GM20000 (cell line): ENCODE measurements at regions not wholly inside any gene's neighbourhood (a gene's known extent, or its start where the extent isn't known, plus 50 kb on each side); places are given as distances from the start of the nearest gene placed in this dataset.

Experiments used
- DNase-seq: peaks from one replicate; pipeline ENCODE4 v3.0.0; 2012; ENCODE audit warnings: low spot score
- TF ChIP-seq, protein P1 (sequence below): IDR thresholded peaks from 2 replicates; pipeline ENCODE4 v1.5.1; 2012; ENCODE audit warnings: mild to moderate bottlenecking, control low read depth; ENCODE audit errors: extremely low read depth, missing control alignments

DNA sequence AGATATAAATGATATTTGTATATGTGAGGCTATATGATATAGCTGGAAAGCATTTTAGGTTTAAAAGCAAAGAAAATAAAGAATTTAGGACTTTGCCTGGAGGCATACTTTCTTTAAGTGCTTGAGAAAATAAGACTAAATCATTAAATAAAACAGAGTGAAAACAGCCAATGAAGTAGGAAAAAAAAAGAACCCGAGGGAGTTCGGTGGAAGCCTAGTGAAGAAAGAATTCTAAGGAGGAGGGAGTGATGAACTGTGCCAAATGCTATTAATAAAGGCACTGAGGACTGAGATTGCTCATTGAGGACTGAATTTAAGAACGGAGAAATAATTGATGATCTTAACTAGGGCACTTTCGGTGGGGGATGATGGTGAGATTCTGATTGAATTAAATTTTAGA lies 573.5 kb downstream of the DSC3 start:
- TF ChIP-seq, protein P1, sequence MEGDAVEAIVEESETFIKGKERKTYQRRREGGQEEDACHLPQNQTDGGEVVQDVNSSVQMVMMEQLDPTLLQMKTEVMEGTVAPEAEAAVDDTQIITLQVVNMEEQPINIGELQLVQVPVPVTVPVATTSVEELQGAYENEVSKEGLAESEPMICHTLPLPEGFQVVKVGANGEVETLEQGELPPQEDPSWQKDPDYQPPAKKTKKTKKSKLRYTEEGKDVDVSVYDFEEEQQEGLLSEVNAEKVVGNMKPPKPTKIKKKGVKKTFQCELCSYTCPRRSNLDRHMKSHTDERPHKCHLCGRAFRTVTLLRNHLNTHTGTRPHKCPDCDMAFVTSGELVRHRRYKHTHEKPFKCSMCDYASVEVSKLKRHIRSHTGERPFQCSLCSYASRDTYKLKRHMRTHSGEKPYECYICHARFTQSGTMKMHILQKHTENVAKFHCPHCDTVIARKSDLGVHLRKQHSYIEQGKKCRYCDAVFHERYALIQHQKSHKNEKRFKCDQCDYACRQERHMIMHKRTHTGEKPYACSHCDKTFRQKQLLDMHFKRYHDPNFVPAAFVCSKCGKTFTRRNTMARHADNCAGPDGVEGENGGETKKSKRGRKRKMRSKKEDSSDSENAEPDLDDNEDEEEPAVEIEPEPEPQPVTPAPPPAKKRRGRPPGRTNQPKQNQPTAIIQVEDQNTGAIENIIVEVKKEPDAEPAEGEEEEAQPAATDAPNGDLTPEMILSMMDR: no peak
- no peak for DNase-seq

DNA sequence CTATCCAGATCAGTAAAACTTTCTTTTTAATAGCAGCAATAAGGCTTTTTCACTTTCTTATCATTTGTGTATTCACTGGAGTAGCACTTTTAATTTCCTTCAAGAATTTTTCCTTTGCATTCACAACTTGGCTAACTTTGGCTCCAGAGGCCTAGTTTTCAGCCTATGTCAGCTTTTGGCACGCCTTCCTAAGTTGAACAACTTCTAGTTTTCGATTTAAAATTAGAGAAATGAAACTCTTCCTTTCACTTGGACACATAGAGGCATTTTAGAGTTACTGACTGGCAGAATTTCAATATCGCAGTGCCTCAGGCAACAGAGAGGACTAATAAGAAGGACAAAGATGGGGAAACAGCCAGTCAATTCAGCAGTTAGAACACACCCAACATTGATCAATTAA lies 577.4 kb downstream of the DSC3 start:
- DNase-seq: no peak
- TF ChIP-seq, protein P1: no peak

DNA sequence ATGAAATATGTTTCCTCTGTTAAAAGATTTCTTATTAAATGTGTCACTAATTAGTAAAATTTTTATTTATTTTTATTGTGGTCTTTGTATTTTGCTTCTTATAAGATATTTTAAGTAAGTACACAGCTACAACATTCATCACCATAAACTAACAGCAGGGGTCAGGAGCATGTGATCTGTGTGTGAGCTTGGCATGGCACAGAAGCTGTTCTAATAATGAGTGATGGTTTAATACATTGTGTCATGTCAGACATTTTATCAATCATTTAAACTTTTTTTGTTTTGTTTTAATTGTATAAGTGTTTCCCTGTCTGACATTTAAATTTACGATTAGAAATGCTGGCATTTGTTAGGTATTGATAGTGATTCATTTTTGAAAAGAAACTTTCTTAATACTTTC lies 585.4 kb downstream of the DSC3 start:
- TF ChIP-seq, protein P1: no peak
- DNase-seq: no peak

DNA sequence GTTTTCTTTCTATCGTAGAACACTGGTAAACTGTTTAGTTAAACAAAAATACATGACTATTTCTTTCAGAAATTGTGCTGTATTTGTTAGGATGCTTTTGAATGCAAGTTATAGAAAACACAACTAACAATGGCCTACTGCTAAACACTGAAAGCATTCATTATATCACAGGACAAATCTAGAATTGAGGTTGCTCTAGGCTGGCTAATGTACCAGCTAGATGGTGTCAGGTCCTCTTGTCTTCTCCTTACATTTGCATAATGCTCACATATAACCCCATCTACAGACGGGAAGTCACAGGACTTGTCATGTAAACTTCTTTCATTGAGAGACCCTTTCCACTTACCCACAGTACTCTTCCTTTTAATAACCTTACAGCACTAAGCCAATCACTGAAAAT lies 586.8 kb downstream of the DSC3 start:
- DNase-seq: no peak
- TF ChIP-seq, protein P1: no peak

DNA sequence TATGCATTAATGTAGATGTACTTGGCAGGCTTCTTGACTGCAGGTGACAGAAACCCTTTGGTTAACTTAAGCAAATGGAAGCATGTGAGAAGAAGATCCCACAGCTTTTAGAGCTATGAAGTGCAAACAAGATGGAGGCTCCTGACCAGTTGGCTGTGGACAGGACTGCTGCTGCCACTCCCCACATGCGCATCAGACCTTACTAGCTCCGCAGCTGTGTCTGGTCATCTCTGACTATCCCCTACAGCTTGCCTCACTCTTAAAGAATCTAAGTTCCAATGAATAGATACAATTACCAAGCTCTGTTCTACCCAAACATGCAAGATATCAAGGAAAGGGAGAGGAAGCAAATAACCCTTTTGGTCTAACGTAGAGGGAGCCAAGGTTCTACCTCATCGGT lies 587.6 kb downstream of the DSC3 start:
- no peak for DNase-seq

DNA sequence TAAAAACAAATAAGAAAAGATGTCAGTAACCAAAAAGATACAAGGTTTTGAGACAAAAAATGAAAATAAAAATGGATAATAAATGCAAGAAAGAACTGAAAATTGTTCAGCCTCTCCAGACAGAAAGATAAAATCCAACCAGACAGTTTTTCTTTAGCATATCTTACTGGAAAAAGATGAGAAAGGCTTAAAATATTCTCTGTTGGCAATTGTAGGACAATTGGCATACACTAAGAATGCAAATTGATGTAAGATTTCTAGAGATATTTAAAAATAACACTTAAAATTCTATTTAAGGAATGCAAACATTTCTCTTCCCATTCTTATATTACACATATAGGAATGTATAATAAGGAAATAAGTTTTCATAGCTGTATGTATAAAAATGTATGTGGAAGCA lies 590.6 kb downstream of the DSC3 start:
- no peak for DNase-seq
- TF ChIP-seq, protein P1: no peak

More for the DNA sequence above, 587.6 kb downstream of the DSC3 start:
- TF ChIP-seq, protein P1: no peak

DNA sequence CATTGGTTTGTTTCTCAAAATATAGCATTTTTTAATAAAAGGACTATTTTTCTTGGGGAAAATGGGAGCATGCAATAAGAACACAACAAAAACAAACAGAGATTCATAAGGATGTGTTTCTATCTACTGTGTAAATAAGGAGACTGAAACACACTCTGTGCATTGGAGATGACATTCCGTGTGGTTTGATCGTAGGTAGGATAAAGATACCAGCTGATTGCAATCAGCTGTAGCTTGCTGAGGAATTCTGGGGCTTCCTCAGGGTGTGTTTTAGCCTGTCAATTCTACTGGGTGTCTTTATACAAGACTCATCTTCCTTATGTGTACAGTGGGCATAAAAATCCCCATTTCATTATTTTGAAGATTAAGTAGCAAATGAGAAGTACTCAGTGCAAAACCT lies 591.6 kb downstream of the DSC3 start:
- TF ChIP-seq, protein P1: no peak
- DNase-seq: no peak

DNA sequence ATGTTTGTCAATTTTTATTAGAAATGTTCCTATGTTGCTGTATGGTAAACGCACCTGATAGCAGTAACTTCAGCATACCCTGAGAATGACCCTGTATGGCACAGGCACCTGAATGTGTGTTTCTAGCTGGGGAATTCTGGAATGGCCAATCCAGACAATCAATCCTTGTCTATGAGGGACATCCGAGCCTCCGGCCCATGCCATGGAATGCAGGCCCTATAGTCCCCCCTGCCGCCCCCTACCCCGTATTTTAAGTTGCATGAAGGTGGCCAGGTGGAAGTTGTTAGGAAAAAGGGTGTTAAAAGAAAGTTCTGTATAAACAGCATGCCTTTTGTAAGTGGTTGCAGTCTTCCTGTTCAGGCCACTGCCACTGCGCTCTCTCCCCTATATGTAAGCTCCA lies 595.9 kb downstream of the DSC3 start:
- TF ChIP-seq, protein P1: no peak
- no peak for DNase-seq
